Keratinocyte (primary cell): ENCODE measurements at regions not wholly inside any gene's neighbourhood (a gene's known extent, or its start where the extent isn't known, plus 50 kb on each side); places are given as distances from the start of the nearest gene placed in this dataset.

Experiments
- DNase-seq: peaks from one replicate; pipeline ENCODE4 v3.0.0-alpha.2; 2011; ENCODE audit warnings: low read depth, missing footprints, low spot score
- FAIRE-seq: peaks from 2 replicates; lab custom pipeline; 2011; peaks lifted over from hg19 to GRCh38; lab: Jason Lieb, UNC
- H2AFZ ChIP-seq: 2 replicates; pipeline ENCODE4 v1.6.0; 2012; ENCODE audit warnings: low read length, control low read depth, inconsistent platforms; ENCODE audit not compliant: control insufficient read depth
- H3K27ac ChIP-seq: 2 replicates; pipeline ENCODE4 v1.5.1; 2011; ENCODE audit warnings: low read length; ENCODE audit not compliant: control insufficient read depth, insufficient read depth
- H3K27me3 ChIP-seq: 3 replicates; pipeline ENCODE4 v1.6.0; 2011; ENCODE audit warnings: low read length; ENCODE audit not compliant: control insufficient read depth, insufficient read depth; ENCODE audit errors: extremely low read depth
- H3K36me3 ChIP-seq, 2 experiments: 2 replicates in 1 of 2; 3 replicates in 1 of 2; pipeline ENCODE4 v1.5.1; 2011; ENCODE audit warnings: low read length in 2 of 2, mild to moderate bottlenecking in 1 of 2; ENCODE audit not compliant: control insufficient read depth in 2 of 2, insufficient read depth in 2 of 2; ENCODE audit errors: extremely low read depth in 1 of 2
- H3K4me1 ChIP-seq: 3 replicates; pipeline ENCODE4 v1.5.1; 2011; ENCODE audit warnings: low read length; ENCODE audit not compliant: control insufficient read depth, insufficient read depth; ENCODE audit errors: extremely low read depth
- H3K4me2 ChIP-seq: 3 replicates; pipeline ENCODE4 v1.6.0; 2011; ENCODE audit warnings: low read depth, low read length; ENCODE audit not compliant: control insufficient read depth, insufficient read depth; ENCODE audit errors: extremely low read depth
- H3K4me3 ChIP-seq, 3 experiments: fragments of 200-600 bp in 1 of 3; sonication (generic) in 1 of 3; 2 replicates in 2 of 3; 3 replicates in 1 of 3; pipeline ENCODE4 v1.5.1; 2011 to 2016; ENCODE audit warnings: low read length in 3 of 3, mild to moderate bottlenecking in 3 of 3, control low read depth in 2 of 3, inconsistent platforms in 1 of 3, low read depth in 1 of 3, mixed read lengths in 1 of 3, mixed run types in 1 of 3, moderate library complexity in 1 of 3; ENCODE audit not compliant: control insufficient read depth in 2 of 3, insufficient read depth in 2 of 3; ENCODE audit errors: extremely low read depth in 1 of 3
- H3K79me2 ChIP-seq: 2 replicates; pipeline ENCODE4 v1.6.0; 2012; ENCODE audit warnings: low read length; ENCODE audit not compliant: control insufficient read depth, insufficient read depth
- H3K9ac ChIP-seq: 3 replicates; pipeline ENCODE4 v1.6.0; 2011; ENCODE audit warnings: low read length; ENCODE audit not compliant: control insufficient read depth, insufficient read depth; ENCODE audit errors: extremely low read depth
- H3K9me1 ChIP-seq: 3 replicates; pipeline ENCODE4 v1.6.0; 2011; ENCODE audit warnings: low read length; ENCODE audit not compliant: control insufficient read depth, insufficient read depth; ENCODE audit errors: extremely low read depth
- H3K9me3 ChIP-seq: 2 replicates; pipeline ENCODE4 v1.5.1; 2012; ENCODE audit warnings: low read depth, low read length; ENCODE audit not compliant: control insufficient read depth
- H4K20me1 ChIP-seq: 3 replicates; pipeline ENCODE4 v1.6.0; 2011; ENCODE audit warnings: low read length; ENCODE audit not compliant: control insufficient read depth, insufficient read depth; ENCODE audit errors: extremely low read depth
- EZH2 ChIP-seq: IDR thresholded peaks from one replicate; pipeline ENCODE4 v1.6.1; 2012; ENCODE audit warnings: inconsistent platforms, mild to moderate bottlenecking, low read length, moderate library complexity
- dilution Hi-C: fragments of 300-500 bp; cut with MboI; formaldehyde crosslinking; loops from one replicate; pipeline ENCODE4 v1.7.0; 2020; ENCODE audit warnings: low sequenced_read_pairs; ENCODE audit not compliant: extremely low pct_ligation_motif_present
- TF ChIP-seq, protein P1 (sequence below), 3 experiments: IDR thresholded peaks in 1 of 3; conservative IDR thresholded peaks in 1 of 3; optimal IDR thresholded peaks in 1 of 3; 2 replicates in 2 of 3; 3 replicates in 1 of 3; pipeline versions ENCODE3 to v1.5.1; 2011; ENCODE audit warnings: low read length in 3 of 3, mild to moderate bottlenecking in 3 of 3, moderate library complexity in 2 of 3, control low read depth in 1 of 3, inconsistent platforms in 1 of 3; ENCODE audit not compliant: insufficient read depth in 2 of 3; ENCODE audit errors: extremely low read depth in 1 of 3

DNA sequence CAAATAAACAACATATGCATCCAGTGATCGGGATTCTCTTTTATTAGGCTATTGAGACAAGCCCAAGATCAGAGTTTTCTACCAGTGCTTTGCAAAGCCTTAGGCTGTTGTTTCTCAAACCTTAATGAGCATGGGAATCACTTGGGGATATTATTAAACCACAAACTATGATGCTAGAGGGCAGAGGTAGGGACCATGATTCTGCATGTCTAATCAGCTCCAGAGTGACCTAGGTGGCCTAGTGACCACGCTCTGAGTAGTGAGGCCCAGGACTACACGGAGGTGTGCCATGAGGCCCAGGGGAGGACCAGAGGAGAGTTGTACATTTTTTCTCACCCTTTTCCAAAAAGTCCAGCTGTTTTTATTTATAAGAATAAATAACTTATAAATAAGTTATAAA, 298.5 kb upstream of the TLE4 start:
- no peaks in the 10 kb centered on the region for H3K9me3 ChIP-seq
- no peaks in the 10 kb centered on the region for H3K36me3 ChIP-seq
- H3K4me2 ChIP-seq = no peak overlapping the region
- no peak overlapping the region for H3K4me3 ChIP-seq
- dilution Hi-C loops = no loop called here
- no peaks in the 10 kb centered on the region for H3K79me2 ChIP-seq
- H2AFZ ChIP-seq = no peak overlapping the region
- FAIRE-seq (no peak), DNase-seq (no peak)
- H3K9me1 ChIP-seq = no peaks in the 10 kb centered on the region
- H3K27ac ChIP-seq = no peak overlapping the region
- H3K4me1 ChIP-seq = no peaks in the 10 kb centered on the region
- no peaks in the 10 kb centered on the region for H3K27me3 ChIP-seq
- H4K20me1 ChIP-seq = no peaks in the 10 kb centered on the region
- TF ChIP-seq EZH2 = no peak
- TF ChIP-seq, protein P1, sequence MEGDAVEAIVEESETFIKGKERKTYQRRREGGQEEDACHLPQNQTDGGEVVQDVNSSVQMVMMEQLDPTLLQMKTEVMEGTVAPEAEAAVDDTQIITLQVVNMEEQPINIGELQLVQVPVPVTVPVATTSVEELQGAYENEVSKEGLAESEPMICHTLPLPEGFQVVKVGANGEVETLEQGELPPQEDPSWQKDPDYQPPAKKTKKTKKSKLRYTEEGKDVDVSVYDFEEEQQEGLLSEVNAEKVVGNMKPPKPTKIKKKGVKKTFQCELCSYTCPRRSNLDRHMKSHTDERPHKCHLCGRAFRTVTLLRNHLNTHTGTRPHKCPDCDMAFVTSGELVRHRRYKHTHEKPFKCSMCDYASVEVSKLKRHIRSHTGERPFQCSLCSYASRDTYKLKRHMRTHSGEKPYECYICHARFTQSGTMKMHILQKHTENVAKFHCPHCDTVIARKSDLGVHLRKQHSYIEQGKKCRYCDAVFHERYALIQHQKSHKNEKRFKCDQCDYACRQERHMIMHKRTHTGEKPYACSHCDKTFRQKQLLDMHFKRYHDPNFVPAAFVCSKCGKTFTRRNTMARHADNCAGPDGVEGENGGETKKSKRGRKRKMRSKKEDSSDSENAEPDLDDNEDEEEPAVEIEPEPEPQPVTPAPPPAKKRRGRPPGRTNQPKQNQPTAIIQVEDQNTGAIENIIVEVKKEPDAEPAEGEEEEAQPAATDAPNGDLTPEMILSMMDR (optimal IDR thresholded peaks at IDR 0.05 in 1 of 3, IDR thresholded peaks at IDR 0.05 in 1 of 3, conservative IDR thresholded peaks at IDR 0.05 in 1 of 3; ENCODE audit: extremely low read depth in 1 of 3, insufficient read depth in 2 of 3, low read length in 3 of 3) = no peak
- no peak overlapping the region for H3K9ac ChIP-seq

DNA sequence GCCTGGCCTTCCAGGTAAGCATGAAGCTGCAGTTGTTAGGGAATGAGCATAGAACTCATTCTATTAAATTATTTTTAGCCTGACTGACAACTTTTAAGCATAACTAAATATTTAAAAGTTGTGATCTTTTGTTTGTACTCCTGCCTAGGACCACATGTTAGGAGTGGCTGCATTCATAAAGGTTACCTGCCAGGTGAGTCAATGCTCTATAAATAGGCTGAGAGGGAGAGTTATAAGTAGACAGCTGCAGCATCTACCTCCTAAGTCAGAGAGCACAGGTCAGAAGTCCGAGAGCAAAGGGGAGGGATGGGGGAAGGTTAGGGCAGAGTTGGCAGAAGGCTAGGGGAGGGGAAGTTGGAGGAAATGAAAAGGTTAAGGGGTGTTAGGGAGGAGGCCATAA, 292.4 kb upstream of the TLE4 start:
- DNase-seq (no peak), FAIRE-seq (no peak)
- H3K9ac ChIP-seq = no peak overlapping the region
- no peaks in the 10 kb centered on the region for H3K36me3 ChIP-seq
- H3K9me3 ChIP-seq = no peaks in the 10 kb centered on the region
- H3K4me2 ChIP-seq = no peak overlapping the region
- no peaks in the 10 kb centered on the region for H3K27me3 ChIP-seq
- no peaks in the 10 kb centered on the region for H3K4me1 ChIP-seq
- H3K9me1 ChIP-seq = no peaks in the 10 kb centered on the region
- H2AFZ ChIP-seq = no peak overlapping the region
- H3K79me2 ChIP-seq = no peaks in the 10 kb centered on the region
- dilution Hi-C loops = no loop called here
- H3K27ac ChIP-seq = no peak overlapping the region
- H4K20me1 ChIP-seq = no peaks in the 10 kb centered on the region
- TF ChIP-seq EZH2 = no peak
- H3K4me3 ChIP-seq = no peak overlapping the region

DNA sequence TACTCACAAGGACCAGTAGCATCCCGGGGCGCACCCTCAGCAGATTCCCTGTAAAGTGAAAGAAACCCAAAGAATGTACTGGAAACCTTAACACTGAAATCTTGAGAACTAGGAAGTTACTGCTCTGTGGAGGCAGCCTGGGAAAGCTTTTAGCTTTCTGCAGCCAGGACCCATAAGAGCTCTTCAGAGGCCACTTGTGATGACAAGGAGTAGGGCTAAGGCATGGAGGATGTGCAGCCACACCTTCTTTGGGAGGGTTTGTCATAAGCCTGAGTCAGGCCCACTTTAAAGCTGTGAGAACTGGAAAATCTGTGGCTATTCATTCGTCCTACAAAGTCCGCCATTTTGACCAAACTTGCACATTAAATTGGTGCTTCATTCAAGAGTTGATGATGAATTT, 291.1 kb upstream of the TLE4 start:
- no peaks in the 10 kb centered on the region for H3K9me1 ChIP-seq
- H3K4me3 ChIP-seq = no peak overlapping the region
- H3K36me3 ChIP-seq = no peaks in the 10 kb centered on the region
- H4K20me1 ChIP-seq = no peaks in the 10 kb centered on the region
- no peak overlapping the region for H3K27ac ChIP-seq
- no peak for TF ChIP-seq EZH2
- TF ChIP-seq, protein P1 (optimal IDR thresholded peaks at IDR 0.05 in 1 of 3, IDR thresholded peaks at IDR 0.05 in 1 of 3, conservative IDR thresholded peaks at IDR 0.05 in 1 of 3; ENCODE audit: extremely low read depth in 1 of 3, insufficient read depth in 2 of 3, low read length in 3 of 3) = no peak
- no peaks in the 10 kb centered on the region for H3K79me2 ChIP-seq
- H3K9me3 ChIP-seq = no peaks in the 10 kb centered on the region
- no peaks in the 10 kb centered on the region for H3K4me1 ChIP-seq
- dilution Hi-C loops = no loop called here
- DNase-seq (no peak), FAIRE-seq (no peak)
- H3K9ac ChIP-seq = no peak overlapping the region
- H3K27me3 ChIP-seq = no peaks in the 10 kb centered on the region
- no peak overlapping the region for H2AFZ ChIP-seq
- H3K4me2 ChIP-seq = no peak overlapping the region
